ENCODE measurements at regions not wholly inside any gene's neighbourhood (a gene's known extent, or its start where the extent isn't known, plus 50 kb on each side); places are given as distances from the start of the nearest gene placed in this dataset.

GRCh38 chr2:118764855-118765254 is 82.6 kb downstream of the EN1 start:
- TF ChIP-seq EZH2phosphoT487 (IDR thresholded peaks at IDR 0.05; ENCODE audit: borderline replicate concordance) (no peak), CTCF (conservative IDR thresholded peaks at IDR 0.05; ENCODE audit: low read length) (no peak)
